HCT116 (cell line): ENCODE measurements at regions not wholly inside any gene's neighbourhood (a gene's known extent, or its start where the extent isn't known, plus 50 kb on each side); places are given as distances from the start of the nearest gene placed in this dataset.

Source experiments
- ATAC-seq: fragments of 200-7000 bp; cut with Tn5 transposase; 2 replicates; pipeline ENCODE4 v1.9.1; 2020; ENCODE audit warnings: mild to moderate bottlenecking, moderate library complexity
- BruUV-seq: library from RNA; stranded (reverse); fragments of 400-500 nt; replicated peaks from 2 replicates; lab custom pipeline; 2021; lab: Mats Ljungman, UMichigan
- CTCF ChIA-PET: fragments of 300-600 bp; sonication (Branson Sonifier 250); formaldehyde crosslinking; loops from one replicate; lab custom pipeline; 2021; ENCODE audit warnings: antibody characterized with exemption; lab: Charles Lee
- POLR2A ChIA-PET: fragments of 300-600, 350-600 bp; sonication (Branson Sonifier 250); formaldehyde crosslinking; loops from one replicate; lab custom pipeline; 2021; ENCODE audit warnings: antibody characterized with exemption; lab: Charles Lee
- RAD21 ChIA-PET, 2 experiments: fragments of 300-600 bp; sonication (Branson Sonifier 250); formaldehyde crosslinking; loops; one replicate each; lab custom pipeline; 2023; ENCODE audit warnings: low total read pairs in 2 of 2; ENCODE audit not compliant: uncharacterized antibody in 2 of 2, unreplicated experiment in 2 of 2, low non-redundant PET in 1 of 2; lab: Charles Lee
- DNase-seq: peaks from one replicate; pipeline ENCODE4 v3.0.0-alpha.2; 2010; ENCODE audit warnings: low read depth, low spot score
- H2AFZ ChIP-seq: fragments of 200-600 bp; shearing (Covaris generic), sonication (generic); 2 replicates; pipeline ENCODE4 v1.6.1; 2017; ENCODE audit warnings: low read depth, mixed run types, mixed read lengths, antibody characterized with exemption, low read length; ENCODE audit not compliant: poor library complexity, severe bottlenecking
- H3K27ac ChIP-seq: 2 replicates; pipeline ENCODE4 v1.5.1; 2012; ENCODE audit warnings: low read depth, low read length
- H3K27me3 ChIP-seq: fragments of 200-600 bp; sonication (generic); 2 replicates; pipeline ENCODE4 v1.6.1; 2016; ENCODE audit warnings: mixed run types, low read length, mixed read lengths; ENCODE audit not compliant: insufficient read depth
- H3K36me3 ChIP-seq, 2 experiments: fragments of 200-500 bp in 1 of 2; fragments of 200-600 bp in 1 of 2; sonication (Bioruptor generic) in 1 of 2; sonication (generic) in 1 of 2; 2 replicates each; pipeline versions ENCODE4 v1.5.1 to v1.6.1; 2014 to 2016; ENCODE audit warnings: low read length in 2 of 2, inconsistent platforms in 1 of 2, mixed read lengths in 1 of 2, mixed run types in 1 of 2; ENCODE audit not compliant: insufficient read depth in 2 of 2, control insufficient read depth in 1 of 2
- H3K4me1 ChIP-seq, 2 experiments: fragments of 200-600 bp in 1 of 2; sonication (generic) in 1 of 2; 2 replicates each; pipeline versions ENCODE4 v1.5.1 to v1.6.1; 2012 to 2017; ENCODE audit warnings: low read length in 2 of 2, inconsistent platforms in 1 of 2, mild to moderate bottlenecking in 1 of 2, mixed read lengths in 1 of 2, mixed run types in 1 of 2, moderate library complexity in 1 of 2; ENCODE audit not compliant: insufficient read depth in 2 of 2, control insufficient read depth in 1 of 2
- H3K4me2 ChIP-seq: fragments of 200-600 bp; sonication (generic); 2 replicates; pipeline ENCODE4 v1.6.1; 2017; ENCODE audit warnings: mixed run types, low read length, mixed read lengths
- H3K4me3 ChIP-seq, 2 experiments: fragments of 200-600 bp in 1 of 2; sonication (generic) in 1 of 2; replicated peaks in 1 of 2; 2 replicates each; pipeline ENCODE4 v1.5.1; 2011 to 2016; ENCODE audit warnings: low read length in 2 of 2, control low read depth in 1 of 2, low read depth in 1 of 2, mild to moderate bottlenecking in 1 of 2, mixed read lengths in 1 of 2, mixed run types in 1 of 2
- H3K79me2 ChIP-seq: fragments of 200-600 bp; sonication (generic); 2 replicates; pipeline ENCODE4 v1.6.1; 2017; ENCODE audit warnings: mild to moderate bottlenecking, mixed run types, low read length, moderate library complexity, mixed read lengths; ENCODE audit not compliant: insufficient read depth
- H3K9ac ChIP-seq: fragments of 200-600 bp; sonication (generic); 2 replicates; pipeline ENCODE4 v1.6.1; 2016; ENCODE audit warnings: low read length, mixed read lengths
- H3K9me2 ChIP-seq: fragments of 200-600 bp; sonication (generic), shearing (Covaris generic); 2 replicates; pipeline ENCODE4 v1.6.1; 2017; ENCODE audit warnings: mixed run types, mild to moderate bottlenecking, moderate library complexity; ENCODE audit not compliant: insufficient read depth
- H3K9me3 ChIP-seq, 2 experiments: fragments of 200-500 bp in 1 of 2; fragments of 200-600 bp in 1 of 2; sonication (Bioruptor generic) in 1 of 2; sonication (generic) in 1 of 2; 2 replicates each; pipeline ENCODE4 v1.6.1; 2014 to 2017; ENCODE audit warnings: low read length in 2 of 2, mixed read lengths in 2 of 2, inconsistent platforms in 1 of 2, low read depth in 1 of 2, mild to moderate bottlenecking in 1 of 2, mixed run types in 1 of 2, moderate library complexity in 1 of 2; ENCODE audit not compliant: control insufficient read depth in 1 of 2, insufficient read depth in 1 of 2
- H4K20me1 ChIP-seq: fragments of 200-600 bp; sonication (generic), shearing (Covaris generic); 2 replicates; pipeline ENCODE4 v1.6.1; 2017; ENCODE audit warnings: mixed run types, mild to moderate bottlenecking, moderate library complexity; ENCODE audit not compliant: insufficient read depth
- CBX3 ChIP-seq: IDR thresholded peaks from 2 replicates; pipeline ENCODE4 v1.6.1; 2012; ENCODE audit warnings: low read depth
- EGR1 ChIP-seq: IDR thresholded peaks from 2 replicates; pipeline ENCODE4 v1.6.1; 2012; ENCODE audit warnings: low read depth
- ELF1 ChIP-seq: IDR thresholded peaks from 2 replicates; pipeline ENCODE4 v1.6.1; 2012; ENCODE audit warnings: low read depth, borderline replicate concordance
- EZH2 ChIP-seq: fragments of 200-600 bp; sonication (generic); IDR thresholded peaks from 2 replicates; pipeline ENCODE4 v1.6.1; 2017; ENCODE audit warnings: antibody characterized with exemption, mixed run types
- EZH2phosphoT487 ChIP-seq: fragments of 200-600 bp; IDR thresholded peaks from 2 replicates; pipeline ENCODE4 v1.6.1; 2018; ENCODE audit warnings: antibody characterized with exemption, borderline replicate concordance
- POLR2A ChIP-seq: IDR thresholded peaks from 2 replicates; pipeline ENCODE4 v1.7.0; 2011; ENCODE audit warnings: borderline replicate concordance; ENCODE audit not compliant: insufficient read depth, insufficient read length; ENCODE audit errors: extremely low read depth
- POLR2AphosphoS5 ChIP-seq: IDR thresholded peaks from 2 replicates; pipeline ENCODE4 v1.6.1; 2011; ENCODE audit warnings: mild to moderate bottlenecking, low read depth, low read length, moderate library complexity
- RAD21 ChIP-seq: IDR thresholded peaks from 2 replicates; pipeline ENCODE4 v1.6.1; 2012; ENCODE audit warnings: low read depth, mild to moderate bottlenecking
- SIN3A ChIP-seq: IDR thresholded peaks from 2 replicates; pipeline ENCODE4 v1.6.1; 2012; ENCODE audit warnings: low read depth
- SRF ChIP-seq: IDR thresholded peaks from 2 replicates; pipeline ENCODE4 v1.6.1; 2012; ENCODE audit warnings: low read depth
- YY1 ChIP-seq: IDR thresholded peaks from 2 replicates; pipeline ENCODE4 v1.6.1; 2011; ENCODE audit warnings: low read length, low read depth, moderate library complexity, mild to moderate bottlenecking; ENCODE audit not compliant: insufficient replicate concordance; ENCODE audit errors: extremely low read depth
- ZNF274 ChIP-seq: fragments of 200-500 bp; sonication (Bioruptor generic); IDR thresholded peaks from 2 replicates; pipeline ENCODE4 v1.6.1; 2014; ENCODE audit warnings: mild to moderate bottlenecking, low read depth, low read length, inconsistent platforms
- intact Hi-C: fragments of 100-400 bp; cut with micrococcal nuclease; formaldehyde crosslinking; loops from 2 replicates; pipeline ENCODE4 v1.10.0; 2022
- TF ChIP-seq, protein P1 (sequence below): IDR thresholded peaks from 2 replicates; pipeline ENCODE4 v1.6.1; 2011; ENCODE audit warnings: mild to moderate bottlenecking, low read length, moderate library complexity; ENCODE audit not compliant: insufficient replicate concordance; ENCODE audit errors: extremely low read depth
- TF ChIP-seq, protein P2 (sequence below): IDR thresholded peaks from 2 replicates; pipeline ENCODE4 v1.6.1; 2012
- TF ChIP-seq, protein P3 (sequence below): IDR thresholded peaks from 2 replicates; pipeline ENCODE4 v1.6.1; 2012
- TF ChIP-seq, protein P4 (sequence below): IDR thresholded peaks from 2 replicates; pipeline ENCODE4 v1.6.1; 2012; ENCODE audit warnings: low read depth

DNA sequence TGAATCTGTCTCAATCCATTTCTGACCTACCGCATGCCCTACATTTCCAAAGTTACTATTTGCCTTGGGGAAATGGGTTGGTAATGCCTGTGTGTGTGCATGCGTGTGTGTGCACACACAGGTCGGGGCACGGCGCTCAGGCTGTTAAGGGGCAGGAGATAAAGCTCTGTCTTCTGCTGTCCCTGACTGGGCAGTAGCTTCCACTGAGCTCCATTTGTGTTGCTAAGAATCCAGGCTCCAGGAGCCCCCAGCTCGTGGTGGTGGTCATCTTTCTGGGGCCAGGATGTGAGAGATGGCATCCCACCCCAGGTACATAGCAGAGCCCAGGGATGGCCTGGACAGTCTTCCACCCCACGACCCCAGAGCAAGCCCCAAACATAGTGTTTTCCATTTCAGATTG is 66.7 kb upstream of the HS6ST1 start:
- no peaks in the 10 kb centered on the region for H3K79me2 ChIP-seq
- POLR2A ChIA-PET: no interaction called here

More for the DNA sequence above, 66.7 kb upstream of the HS6ST1 start:
- DNase-seq (no peak), ATAC-seq (no peak)
- Histone ChIP-seq H3K9me2 (no peaks in the 10 kb centered on the region), H3K9me3 (no peaks in the 10 kb centered on the region), H3K4me1 (no peaks in the 10 kb centered on the region), H3K9ac (no peak overlapping the region), H3K36me3 (no peaks in the 10 kb centered on the region), H3K4me3 (no peak overlapping the region), H3K4me2 (no peak overlapping the region), H3K27me3 (no peaks in the 10 kb centered on the region), H3K27ac (no peak overlapping the region), H2AFZ (no peak overlapping the region), H4K20me1 (no peaks in the 10 kb centered on the region)
- no TSS peak for BruUV-seq
- TF ChIP-seq ELF1 (no peak), EZH2 (no peak), ZNF274 (no peak), SRF (no peak), CBX3 (no peak), YY1 (no peak), EZH2phosphoT487 (no peak), POLR2A (no peak), EGR1 (no peak), SIN3A (no peak), POLR2AphosphoS5 (no peak), RAD21 (no peak)
- TF ChIP-seq, protein P1, sequence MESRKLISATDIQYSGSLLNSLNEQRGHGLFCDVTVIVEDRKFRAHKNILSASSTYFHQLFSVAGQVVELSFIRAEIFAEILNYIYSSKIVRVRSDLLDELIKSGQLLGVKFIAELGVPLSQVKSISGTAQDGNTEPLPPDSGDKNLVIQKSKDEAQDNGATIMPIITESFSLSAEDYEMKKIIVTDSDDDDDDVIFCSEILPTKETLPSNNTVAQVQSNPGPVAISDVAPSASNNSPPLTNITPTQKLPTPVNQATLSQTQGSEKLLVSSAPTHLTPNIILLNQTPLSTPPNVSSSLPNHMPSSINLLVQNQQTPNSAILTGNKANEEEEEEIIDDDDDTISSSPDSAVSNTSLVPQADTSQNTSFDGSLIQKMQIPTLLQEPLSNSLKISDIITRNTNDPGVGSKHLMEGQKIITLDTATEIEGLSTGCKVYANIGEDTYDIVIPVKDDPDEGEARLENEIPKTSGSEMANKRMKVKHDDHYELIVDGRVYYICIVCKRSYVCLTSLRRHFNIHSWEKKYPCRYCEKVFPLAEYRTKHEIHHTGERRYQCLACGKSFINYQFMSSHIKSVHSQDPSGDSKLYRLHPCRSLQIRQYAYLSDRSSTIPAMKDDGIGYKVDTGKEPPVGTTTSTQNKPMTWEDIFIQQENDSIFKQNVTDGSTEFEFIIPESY: no peak
- TF ChIP-seq, protein P2, sequence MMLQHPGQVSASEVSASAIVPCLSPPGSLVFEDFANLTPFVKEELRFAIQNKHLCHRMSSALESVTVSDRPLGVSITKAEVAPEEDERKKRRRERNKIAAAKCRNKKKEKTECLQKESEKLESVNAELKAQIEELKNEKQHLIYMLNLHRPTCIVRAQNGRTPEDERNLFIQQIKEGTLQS: no peak
- TF ChIP-seq, protein P3, sequence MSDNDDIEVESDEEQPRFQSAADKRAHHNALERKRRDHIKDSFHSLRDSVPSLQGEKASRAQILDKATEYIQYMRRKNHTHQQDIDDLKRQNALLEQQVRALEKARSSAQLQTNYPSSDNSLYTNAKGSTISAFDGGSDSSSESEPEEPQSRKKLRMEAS: no peak
- TF ChIP-seq, protein P4, sequence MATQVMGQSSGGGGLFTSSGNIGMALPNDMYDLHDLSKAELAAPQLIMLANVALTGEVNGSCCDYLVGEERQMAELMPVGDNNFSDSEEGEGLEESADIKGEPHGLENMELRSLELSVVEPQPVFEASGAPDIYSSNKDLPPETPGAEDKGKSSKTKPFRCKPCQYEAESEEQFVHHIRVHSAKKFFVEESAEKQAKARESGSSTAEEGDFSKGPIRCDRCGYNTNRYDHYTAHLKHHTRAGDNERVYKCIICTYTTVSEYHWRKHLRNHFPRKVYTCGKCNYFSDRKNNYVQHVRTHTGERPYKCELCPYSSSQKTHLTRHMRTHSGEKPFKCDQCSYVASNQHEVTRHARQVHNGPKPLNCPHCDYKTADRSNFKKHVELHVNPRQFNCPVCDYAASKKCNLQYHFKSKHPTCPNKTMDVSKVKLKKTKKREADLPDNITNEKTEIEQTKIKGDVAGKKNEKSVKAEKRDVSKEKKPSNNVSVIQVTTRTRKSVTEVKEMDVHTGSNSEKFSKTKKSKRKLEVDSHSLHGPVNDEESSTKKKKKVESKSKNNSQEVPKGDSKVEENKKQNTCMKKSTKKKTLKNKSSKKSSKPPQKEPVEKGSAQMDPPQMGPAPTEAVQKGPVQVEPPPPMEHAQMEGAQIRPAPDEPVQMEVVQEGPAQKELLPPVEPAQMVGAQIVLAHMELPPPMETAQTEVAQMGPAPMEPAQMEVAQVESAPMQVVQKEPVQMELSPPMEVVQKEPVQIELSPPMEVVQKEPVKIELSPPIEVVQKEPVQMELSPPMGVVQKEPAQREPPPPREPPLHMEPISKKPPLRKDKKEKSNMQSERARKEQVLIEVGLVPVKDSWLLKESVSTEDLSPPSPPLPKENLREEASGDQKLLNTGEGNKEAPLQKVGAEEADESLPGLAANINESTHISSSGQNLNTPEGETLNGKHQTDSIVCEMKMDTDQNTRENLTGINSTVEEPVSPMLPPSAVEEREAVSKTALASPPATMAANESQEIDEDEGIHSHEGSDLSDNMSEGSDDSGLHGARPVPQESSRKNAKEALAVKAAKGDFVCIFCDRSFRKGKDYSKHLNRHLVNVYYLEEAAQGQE: no peak
- CTCF ChIA-PET: no interaction called here
- intact Hi-C loops: no loop called here
- RAD21 ChIA-PET: no interaction called here
